ENCODE measurements at regions not wholly inside any gene's neighbourhood (a gene's known extent, or its start where the extent isn't known, plus 50 kb on each side); places are given as distances from the start of the nearest gene placed in this dataset.

DNA sequence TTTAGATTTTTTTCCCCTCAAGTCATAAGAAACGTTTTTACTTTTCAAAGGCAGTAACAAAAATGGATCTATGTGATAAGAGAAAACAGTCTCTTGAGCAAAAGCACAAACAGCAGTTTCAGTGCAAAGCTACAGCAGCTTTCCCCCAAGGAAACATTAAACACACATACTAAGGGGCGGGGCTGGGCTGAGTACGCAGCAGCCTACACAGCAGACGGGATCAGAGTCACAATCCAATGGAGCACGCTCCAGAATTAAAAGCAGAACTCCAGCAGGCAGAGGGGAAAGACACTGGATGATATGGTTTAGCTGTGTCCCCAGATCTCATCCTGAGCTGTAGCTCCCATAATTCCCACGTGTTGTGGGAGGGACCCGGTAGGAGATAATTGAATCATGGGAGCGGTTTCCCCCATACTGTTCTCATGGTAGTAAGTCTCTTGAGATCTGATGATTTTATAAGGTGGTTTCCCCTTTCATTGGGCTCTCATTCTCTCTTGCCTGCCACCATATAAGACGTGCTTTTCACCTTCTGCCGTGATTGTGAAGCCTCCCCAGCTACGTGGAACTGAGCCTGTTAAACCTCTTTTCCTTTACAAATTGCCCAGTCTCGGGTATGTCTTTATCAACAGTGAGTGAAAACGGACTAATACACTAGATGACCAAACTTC lies 116.2 kb upstream of the SLCO3A1 start:
- DNase-seq (ENCODE audit: low spot score): no peak

GRCh38 chr15:91741986-91742385 lies 111.5 kb upstream of the SLCO3A1 start:
- DNase-seq (ENCODE audit: low spot score): no peak

GRCh38 chr15:91751611-91752010 lies 101.9 kb upstream of the SLCO3A1 start:
- DNase-seq (ENCODE audit: low spot score): no peak

DNA sequence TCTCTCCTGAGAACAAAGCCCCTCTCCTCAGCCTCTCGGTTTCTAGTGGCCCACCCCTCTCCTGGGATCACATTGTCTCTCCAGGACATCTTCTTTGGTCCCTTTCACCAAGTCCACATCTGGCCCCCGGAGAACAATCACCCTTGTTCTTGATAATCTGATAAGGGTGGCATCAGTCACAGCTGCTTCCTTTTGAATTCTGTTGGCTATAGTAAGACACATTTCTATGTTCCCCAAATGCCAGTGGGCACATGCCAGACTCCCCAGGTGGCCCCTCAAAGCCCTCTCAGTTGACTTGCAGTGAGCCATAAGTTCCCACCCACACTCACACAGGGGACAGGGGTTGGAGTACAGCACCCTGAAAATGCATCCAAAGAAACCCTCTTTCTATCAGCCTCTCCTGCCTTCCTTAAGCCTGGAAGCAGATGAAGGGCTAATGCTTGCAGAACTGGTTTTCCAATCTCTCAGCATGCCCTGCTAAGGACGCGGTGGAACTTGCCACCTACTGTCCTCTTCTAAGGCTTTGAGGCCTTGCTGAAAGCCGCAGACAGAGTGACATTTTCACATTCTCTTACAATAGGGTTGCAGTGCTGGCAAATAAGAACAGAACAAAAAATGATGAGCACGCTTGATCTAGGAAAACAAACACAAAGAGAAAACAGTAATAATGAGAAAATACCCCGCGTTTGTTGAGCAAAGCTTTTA lies 101.3 kb upstream of the SLCO3A1 start:
- no peak for DNase-seq (ENCODE audit: low spot score)

DNA sequence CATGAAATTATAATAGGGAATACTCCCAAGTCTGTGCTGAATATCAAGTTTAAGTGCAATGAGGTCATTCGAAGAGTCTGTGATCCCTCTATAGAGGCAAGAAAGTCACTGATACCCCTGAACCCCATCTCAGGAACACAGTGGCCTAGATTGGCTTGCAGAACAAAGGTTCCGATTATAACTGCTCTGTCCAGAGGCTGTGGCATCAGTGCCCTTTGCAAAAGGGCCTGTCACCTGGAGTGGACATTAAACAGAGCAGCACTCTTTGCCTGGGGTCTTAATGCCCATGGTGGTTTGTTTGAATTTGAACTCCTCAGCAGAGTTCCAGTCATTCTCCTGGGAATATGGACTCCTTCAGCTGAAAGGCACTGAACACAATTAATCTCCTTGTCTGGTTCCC lies 93.9 kb upstream of the SLCO3A1 start:
- no peak for DNase-seq (ENCODE audit: low spot score)

GRCh38 chr15:91765660-91766059 lies 87.8 kb upstream of the SLCO3A1 start:
- no peak for DNase-seq (ENCODE audit: low spot score)

- no peak for DNase-seq (ENCODE audit: low spot score)
These were observed 84.0 kb upstream of the SLCO3A1 start for GRCh38 chr15:91769476-91769875.

GRCh38 chr15:91769894-91770293 lies 83.6 kb upstream of the SLCO3A1 start:
- no peak for DNase-seq (ENCODE audit: low spot score)

GRCh38 chr15:91776104-91776503 lies 77.4 kb upstream of the SLCO3A1 start:
- DNase-seq (ENCODE audit: low spot score): no peak

DNA sequence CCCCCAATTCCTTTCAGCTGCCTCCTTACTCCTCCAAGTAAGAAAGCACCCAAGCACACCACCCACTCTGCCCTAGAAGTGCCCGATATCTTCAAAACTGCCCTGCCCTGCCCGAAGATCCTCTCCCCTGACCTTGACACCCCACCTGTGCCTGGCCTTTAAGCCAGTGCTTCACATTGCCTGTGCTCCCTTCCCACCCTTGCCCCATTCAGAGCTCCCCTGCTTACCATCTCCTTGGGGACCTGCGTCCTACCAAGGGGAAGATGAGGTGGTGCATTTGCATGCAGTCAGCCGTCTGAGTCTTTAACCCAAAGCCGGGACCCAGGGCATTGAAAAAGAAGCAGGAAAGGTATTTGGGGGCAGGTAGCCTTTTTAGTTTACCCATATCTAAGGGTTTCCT lies 73.5 kb upstream of the SLCO3A1 start:
- no peak for DNase-seq (ENCODE audit: low spot score)

DNA sequence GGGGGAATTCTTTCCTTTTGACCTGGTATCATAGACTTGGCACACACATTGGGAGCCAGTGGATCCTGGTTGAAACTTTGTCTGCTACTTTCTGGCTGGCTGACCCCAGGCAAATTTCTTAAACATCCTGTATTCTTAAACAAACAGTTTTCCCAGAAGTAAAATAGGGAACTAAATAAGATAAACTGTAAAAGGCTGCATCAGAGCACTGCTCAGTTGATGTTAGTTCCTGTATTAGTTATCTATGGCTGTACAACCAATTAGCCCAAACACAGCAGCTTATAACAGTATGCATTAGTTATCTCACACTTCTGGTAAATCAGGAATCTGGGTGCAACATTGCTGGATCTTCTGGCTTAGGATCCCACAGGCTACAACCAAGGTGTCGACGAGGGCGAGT lies 73.1 kb upstream of the SLCO3A1 start:
- DNase-seq (ENCODE audit: low spot score): no peak

DNA sequence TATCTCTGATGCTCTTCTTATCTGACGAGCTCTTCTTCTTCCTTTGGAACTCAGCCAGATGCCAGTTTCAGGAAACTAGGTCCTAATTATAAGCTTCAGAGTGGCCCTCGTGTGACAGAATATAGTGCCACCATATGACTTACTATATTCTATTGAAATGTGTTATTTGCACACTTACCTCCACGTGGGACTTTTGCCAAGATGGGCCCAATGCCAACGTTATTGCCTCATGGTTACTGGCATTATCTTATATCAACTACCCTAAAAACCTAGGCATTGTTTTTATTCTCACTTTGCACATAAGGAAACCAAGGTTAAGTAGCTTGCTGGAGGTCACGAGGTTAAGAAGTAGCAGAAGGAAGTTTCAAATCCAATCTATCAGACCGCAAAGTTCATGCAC lies 71.3 kb upstream of the SLCO3A1 start:
- DNase-seq (ENCODE audit: low spot score): no peak

- no peak for DNase-seq (ENCODE audit: low spot score)
These were observed 70.5 kb upstream of the SLCO3A1 start for GRCh38 chr15:91783008-91783407.

DNA sequence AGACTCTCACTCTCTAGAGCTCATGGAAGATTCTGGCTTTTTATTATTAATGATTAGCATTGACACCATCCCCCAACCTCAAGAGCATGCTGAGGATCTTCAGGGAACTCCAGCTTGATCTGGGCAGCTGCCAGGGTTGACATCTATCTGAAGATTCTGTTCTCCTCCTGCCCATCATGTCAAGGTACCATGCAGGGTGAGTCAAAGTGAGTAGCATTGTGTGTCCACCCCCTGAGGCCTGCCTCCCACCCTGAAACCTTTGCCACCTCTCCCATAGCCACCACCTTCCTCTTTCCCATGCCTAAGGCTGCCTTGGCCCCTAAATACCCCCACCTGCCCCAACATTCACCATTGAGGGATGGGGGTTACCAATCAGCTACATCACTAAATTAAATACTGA lies 70.1 kb upstream of the SLCO3A1 start:
- DNase-seq (ENCODE audit: low spot score): no peak

GRCh38 chr15:91784973-91785709 lies 68.4 kb upstream of the SLCO3A1 start:
- no peak for DNase-seq (ENCODE audit: low spot score)

- DNase-seq (ENCODE audit: low spot score): no peak
These were observed 66.3 kb upstream of the SLCO3A1 start for GRCh38 chr15:91787198-91787597.

DNA sequence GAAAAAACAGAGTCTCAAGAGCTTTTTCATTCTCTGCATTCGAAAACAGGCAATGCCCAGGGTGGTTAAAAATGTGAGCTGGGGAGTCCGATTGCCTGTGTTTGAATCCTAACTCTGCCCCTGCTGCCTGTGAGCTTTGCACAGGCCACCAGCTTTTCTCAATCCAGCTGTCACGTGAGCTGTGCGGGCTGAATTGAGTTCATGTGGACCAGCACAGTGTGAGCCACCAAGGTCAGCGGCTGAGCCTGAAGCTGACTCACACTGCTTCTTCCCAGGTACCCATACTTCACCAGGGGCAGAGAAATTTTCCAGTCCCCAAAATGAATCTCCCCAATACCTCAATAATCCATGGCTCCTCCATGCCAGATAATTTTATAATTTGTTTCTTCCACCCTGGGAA lies 64.4 kb upstream of the SLCO3A1 start:
- no peak for DNase-seq (ENCODE audit: low spot score)

DNA sequence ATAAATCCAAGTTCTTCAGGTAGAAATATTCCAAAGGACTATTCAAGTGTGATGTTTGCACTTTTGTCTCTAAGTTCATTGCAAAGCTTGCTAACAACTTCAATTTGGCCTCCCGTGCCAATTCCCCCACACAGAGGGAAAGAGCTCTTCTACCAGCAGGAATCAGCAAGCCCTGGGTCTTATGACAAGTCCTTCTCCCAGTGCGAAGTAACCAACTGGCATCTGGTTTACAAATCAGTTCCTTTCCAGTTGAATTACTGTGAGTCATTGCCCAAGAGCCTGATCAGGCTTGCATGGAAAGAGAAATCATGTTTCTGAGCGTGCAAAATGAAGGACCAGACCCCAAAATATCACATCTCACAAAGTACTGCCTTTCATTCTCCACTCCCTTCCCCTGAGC lies 62.7 kb upstream of the SLCO3A1 start:
- DNase-seq (ENCODE audit: low spot score): no peak

DNA sequence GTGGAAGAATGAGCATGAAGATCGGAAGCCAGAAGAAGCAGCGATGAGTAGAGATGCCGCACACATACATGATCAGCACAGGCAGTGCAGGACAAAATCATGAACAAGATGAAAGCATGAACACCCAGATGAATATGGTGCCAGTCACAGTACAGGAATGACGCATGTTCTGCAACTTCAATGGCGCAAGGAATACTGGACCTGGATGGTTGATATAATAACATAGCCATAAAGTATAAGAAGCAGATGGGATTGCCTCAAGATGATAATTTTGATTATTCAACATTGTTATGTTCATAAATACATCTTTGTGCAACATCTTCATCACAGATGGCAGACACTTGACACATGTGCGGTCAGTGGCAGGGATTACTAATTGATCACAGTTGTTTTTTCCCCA lies 59.7 kb upstream of the SLCO3A1 start:
- no peak for DNase-seq (ENCODE audit: low spot score)

- no peak for DNase-seq (ENCODE audit: low spot score)
These were observed 58.3 kb upstream of the SLCO3A1 start for GRCh38 chr15:91795235-91795634.

DNA sequence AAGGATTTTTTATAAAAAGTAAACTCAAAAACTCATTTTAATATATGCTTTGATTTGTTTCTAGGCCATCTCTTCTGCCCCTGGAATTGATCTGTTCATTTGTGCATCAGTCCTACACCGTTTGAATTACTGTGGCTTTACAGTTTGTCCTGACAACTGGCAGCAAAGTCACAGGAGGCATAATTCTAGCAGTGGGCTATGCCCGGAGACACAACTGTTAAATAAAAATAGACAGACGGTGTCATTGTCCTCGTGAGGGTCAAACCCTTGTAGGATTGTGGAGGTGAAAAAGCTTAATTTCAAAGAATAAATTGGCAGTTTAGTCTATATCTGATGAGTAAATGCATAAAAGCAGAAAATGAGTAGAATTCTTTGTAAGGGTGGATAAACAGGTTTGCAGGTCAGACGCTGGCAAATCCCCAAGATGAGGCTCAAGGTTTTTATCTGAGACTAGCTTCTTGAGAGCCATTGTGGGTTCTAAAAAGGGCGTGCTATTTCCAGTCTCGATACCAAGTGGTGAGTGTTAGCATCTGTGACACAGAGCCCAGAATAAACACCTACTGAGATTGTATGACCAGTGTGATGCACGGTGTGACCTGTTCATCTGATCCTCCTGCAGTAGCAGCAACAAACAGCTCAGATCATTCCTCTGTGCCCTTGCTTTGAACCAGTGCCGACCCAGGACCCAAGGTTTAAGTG lies 51.5 kb upstream of the SLCO3A1 start:
- no peak for DNase-seq (ENCODE audit: low spot score)

- DNase-seq (ENCODE audit: low spot score): no peak
These were observed 50.2 kb upstream of the SLCO3A1 start for GRCh38 chr15:91803260-91803659.

All from SW480 (cell line).